Stomach (tissue), 4 donors: ENCODE measurements at regions not wholly inside any gene's neighbourhood (a gene's known extent, or its start where the extent isn't known, plus 50 kb on each side); places are given as distances from the start of the nearest gene placed in this dataset.

Experiments used
- CTCF ChIP-seq, 7 experiments: fragments of 450-650 bp in 4 of 7; fragments of 200-600 bp in 3 of 7; sonication (generic) in 3 of 7; IDR thresholded peaks; one replicate each; pipeline ENCODE4 v1.5.1; 2016 to 2019; ENCODE audit warnings: antibody characterized with exemption in 7 of 7, control low read depth in 2 of 7, mild to moderate bottlenecking in 1 of 7
- EP300 ChIP-seq: sonication (generic); formaldehyde crosslinking; IDR thresholded peaks from one replicate; pipeline ENCODE4 v1.6.1; 2017; ENCODE audit warnings: antibody characterized with exemption
- POLR2AphosphoS5 ChIP-seq, 3 donors: sonication (generic); formaldehyde crosslinking; IDR thresholded peaks; one replicate each; pipeline ENCODE4 v1.6.1; 2016; ENCODE audit warnings: antibody characterized with exemption in 3 of 3

GRCh38 chr15:95149771-95150170, 918.4 kb downstream of the MCTP2 start:
- TF ChIP-seq CTCF (IDR thresholded peaks at IDR 0.05) (no peak), EP300 (no peak), POLR2AphosphoS5 (IDR thresholded peaks at IDR 0.05) (no peak)
